IMR-90 (cell line): ENCODE measurements at regions not wholly inside any gene's neighbourhood (a gene's known extent, or its start where the extent isn't known, plus 50 kb on each side); places are given as distances from the start of the nearest gene placed in this dataset.

Source experiments
- ATAC-seq: fragments of 200-7000 bp; cut with Tn5 transposase; 2 replicates; pipeline ENCODE4 v1.9.1; 2020; ENCODE audit warnings: low read depth, mild to moderate bottlenecking, moderate library complexity
- BruUV-seq: library from RNA; stranded (reverse); fragments of 400-500 nt; replicated peaks from 2 replicates; lab custom pipeline; 2021; lab: Mats Ljungman, UMichigan
- CTCF ChIA-PET: fragments of 300-600 bp; formaldehyde crosslinking; extraction: SDS; loops from one replicate; lab custom pipeline; 2021; ENCODE audit warnings: antibody characterized with exemption; lab: Yijun Ruan, JAX
- POLR2A ChIA-PET: fragments of 300-600 bp; sonication (Branson Sonifier 250); formaldehyde crosslinking; loops from one replicate; lab custom pipeline; 2022; ENCODE audit warnings: antibody characterized with exemption; ENCODE audit not compliant: unreplicated experiment; lab: Charles Lee
- DNase-seq: peaks from one replicate; pipeline ENCODE4 v3.0.0; 2013
- H2AFZ ChIP-seq: replicated peaks from 2 replicates; pipeline ENCODE3; 2013; ENCODE audit warnings: low read length, mild to moderate bottlenecking; ENCODE audit not compliant: poor library complexity
- H2AK5ac ChIP-seq: 2 replicates; pipeline ENCODE4 v1.6.1; 2013; ENCODE audit warnings: low read depth, low read length, inconsistent platforms
- H2AK9ac ChIP-seq: replicated peaks from 2 replicates; pipeline ENCODE3; 2013; ENCODE audit warnings: mild to moderate bottlenecking, low read depth, low read length, moderate library complexity; ENCODE audit not compliant: poor library complexity
- H2BK120ac ChIP-seq: 2 replicates; pipeline ENCODE4 v1.6.1; 2013; ENCODE audit warnings: low read depth, low read length, inconsistent platforms
- H2BK15ac ChIP-seq: 3 replicates; pipeline ENCODE4 v1.6.1; 2013; ENCODE audit warnings: low read depth, low read length, inconsistent platforms
- H2BK20ac ChIP-seq: 2 replicates; pipeline ENCODE4 v1.6.1; 2013; ENCODE audit warnings: low read depth, mild to moderate bottlenecking, inconsistent platforms, low read length, moderate library complexity
- H2BK5ac ChIP-seq: 2 replicates; pipeline ENCODE4 v1.6.1; 2013; ENCODE audit warnings: mild to moderate bottlenecking, low read depth, low read length, inconsistent platforms; ENCODE audit not compliant: poor library complexity, severe bottlenecking
- H3K14ac ChIP-seq: replicated peaks from 2 replicates; pipeline ENCODE4 v1.6.1; 2013; ENCODE audit warnings: low read depth, low read length, inconsistent platforms
- H3K18ac ChIP-seq: 2 replicates; pipeline ENCODE4 v1.6.1; 2013; ENCODE audit warnings: low read depth, low read length, control low read depth
- H3K23ac ChIP-seq: 2 replicates; pipeline ENCODE4 v1.6.1; 2013; ENCODE audit warnings: low read depth, low read length, inconsistent platforms
- H3K27ac ChIP-seq: 2 replicates; pipeline ENCODE4 v1.5.1; 2013; ENCODE audit warnings: mild to moderate bottlenecking, control low read depth, low read length; ENCODE audit not compliant: insufficient read depth
- H3K27me3 ChIP-seq: 2 replicates; pipeline ENCODE4 v1.6.1; 2013; ENCODE audit warnings: low read length; ENCODE audit not compliant: control insufficient read depth, insufficient read depth
- H3K36me3 ChIP-seq: 2 replicates; pipeline ENCODE4 v1.6.1; 2013; ENCODE audit warnings: low read length, mixed read lengths; ENCODE audit not compliant: control insufficient read depth, insufficient read depth
- H3K4ac ChIP-seq: 2 replicates; pipeline ENCODE4 v1.6.1; 2013; ENCODE audit warnings: low read depth, low read length, inconsistent platforms
- H3K4me1 ChIP-seq: 2 replicates; pipeline ENCODE4 v1.6.1; 2013; ENCODE audit warnings: low read length, mixed read lengths; ENCODE audit not compliant: control insufficient read depth, insufficient read depth
- H3K4me2 ChIP-seq: 2 replicates; pipeline ENCODE4 v1.6.1; 2013; ENCODE audit warnings: low read depth, mild to moderate bottlenecking, control low read depth, low read length, moderate library complexity
- H3K4me3 ChIP-seq: 2 replicates; pipeline ENCODE4 v1.5.1; 2013; ENCODE audit warnings: low read depth, mild to moderate bottlenecking, control low read depth, low read length, moderate library complexity; ENCODE audit not compliant: insufficient read depth
- H3K56ac ChIP-seq: 2 replicates; pipeline ENCODE4 v1.6.1; 2013; ENCODE audit warnings: low read length, inconsistent platforms; ENCODE audit not compliant: insufficient read depth; ENCODE audit errors: extremely low read depth
- H3K79me1 ChIP-seq, 2 experiments: 2 replicates each; pipeline ENCODE4 v1.6.1; 2013; ENCODE audit warnings: low read length in 2 of 2, inconsistent platforms in 1 of 2, low read depth in 1 of 2
- H3K9ac ChIP-seq: 2 replicates; pipeline ENCODE4 v1.6.1; 2013; ENCODE audit warnings: low read depth, low read length, control low read depth
- H3K9me1 ChIP-seq: 2 replicates; pipeline ENCODE4 v1.6.1; 2013; ENCODE audit warnings: low read length, inconsistent platforms; ENCODE audit not compliant: insufficient read depth
- H3K9me3 ChIP-seq: 2 replicates; pipeline ENCODE4 v1.6.1; 2013; ENCODE audit warnings: low read length; ENCODE audit not compliant: control insufficient read depth, insufficient read depth
- H4K20me1 ChIP-seq: 2 replicates; pipeline ENCODE4 v1.6.1; 2013; ENCODE audit warnings: low read length, inconsistent platforms; ENCODE audit not compliant: insufficient read depth
- H4K5ac ChIP-seq: 2 replicates; pipeline ENCODE4 v1.6.1; 2013; ENCODE audit warnings: mild to moderate bottlenecking, low read depth, low read length, control low read depth
- H4K8ac ChIP-seq, 2 experiments: 2 replicates each; pipeline ENCODE4 v1.6.1; 2013; ENCODE audit warnings: low read depth in 2 of 2, low read length in 2 of 2, control low read depth in 1 of 2, inconsistent platforms in 1 of 2
- H4K91ac ChIP-seq: 2 replicates; pipeline ENCODE4 v1.6.1; 2013; ENCODE audit warnings: low read depth, low read length, inconsistent platforms; ENCODE audit not compliant: insufficient read depth
- BHLHE40 ChIP-seq: fragments of 150-350 bp; IDR thresholded peaks from 2 replicates; pipeline ENCODE4 v1.6.1; 2016; ENCODE audit warnings: mild to moderate bottlenecking, low read depth, low read length
- CEBPB ChIP-seq: IDR thresholded peaks from 2 replicates; pipeline ENCODE4 v1.6.1; 2012; ENCODE audit warnings: low read depth, low read length, improper control_type of control experiment
- CHD1 ChIP-seq: IDR thresholded peaks from 2 replicates; pipeline ENCODE4 v1.6.1; 2012; ENCODE audit warnings: low read depth, low read length, improper control_type of control experiment
- CTCF ChIP-seq: conservative IDR thresholded peaks from 2 replicates; pipeline ENCODE4 v1.5.1; 2012; ENCODE audit warnings: mild to moderate bottlenecking, low read depth, low read length, improper control_type of control experiment
- ELK1 ChIP-seq: fragments of 150-350 bp; IDR thresholded peaks from 2 replicates; pipeline ENCODE4 v1.6.1; 2016; ENCODE audit warnings: low read depth, mild to moderate bottlenecking, low read length, moderate library complexity, borderline replicate concordance
- FOS ChIP-seq: fragments of 150-350 bp; IDR thresholded peaks from 2 replicates; pipeline ENCODE4 v1.6.1; 2016; ENCODE audit warnings: low read depth, low read length
- MAFK ChIP-seq: IDR thresholded peaks from 2 replicates; pipeline ENCODE4 v1.6.1; 2012; ENCODE audit warnings: low read depth, low read length, improper control_type of control experiment
- MAZ ChIP-seq: IDR thresholded peaks from 2 replicates; pipeline ENCODE4 v1.6.1; 2012; ENCODE audit warnings: low read depth, mild to moderate bottlenecking, low read length, improper control_type of control experiment, moderate library complexity, borderline replicate concordance
- MXI1 ChIP-seq: IDR thresholded peaks from 2 replicates; pipeline ENCODE4 v1.6.1; 2012; ENCODE audit warnings: low read depth, mild to moderate bottlenecking, low read length, moderate library complexity, borderline replicate concordance
- NFE2L2 ChIP-seq: fragments of 150-350 bp; IDR thresholded peaks from 2 replicates; pipeline ENCODE4 v1.6.1; 2016; ENCODE audit warnings: low read depth, mild to moderate bottlenecking, low read length
- POLR2A ChIP-seq: IDR thresholded peaks from 2 replicates; pipeline ENCODE4 v1.6.1; 2012; ENCODE audit warnings: mild to moderate bottlenecking, low read depth, low read length
- RAD21 ChIP-seq: IDR thresholded peaks from 2 replicates; pipeline ENCODE4 v1.6.1; 2012; ENCODE audit warnings: low read length, improper control_type of control experiment
- RCOR1 ChIP-seq: IDR thresholded peaks from 2 replicates; pipeline ENCODE4 v1.6.1; 2012; ENCODE audit warnings: mild to moderate bottlenecking, low read length, improper control_type of control experiment; ENCODE audit not compliant: insufficient replicate concordance
- RFX5 ChIP-seq: IDR thresholded peaks from 2 replicates; pipeline ENCODE4 v1.8.0; 2012; ENCODE audit warnings: low read depth, mild to moderate bottlenecking, low read length, moderate library complexity
- SMC3 ChIP-seq: fragments of 150-350 bp; IDR thresholded peaks from 2 replicates; pipeline ENCODE4 v1.6.1; 2016; ENCODE audit warnings: low read depth, mild to moderate bottlenecking, antibody characterized with exemption, low read length, moderate library complexity
- USF2 ChIP-seq: fragments of 150-350 bp; IDR thresholded peaks from 2 replicates; pipeline ENCODE4 v1.6.1; 2017; ENCODE audit warnings: mild to moderate bottlenecking, antibody characterized with exemption, low read length, low read depth
- WGBS, 2 experiments: methylation state at CpG; one replicate each; pipeline versions ENCODE4 v1.1.5 to v1.1.7; 2013; ENCODE audit warnings: missing lambda C conversion rate in 2 of 2; ENCODE audit not compliant: insufficient read length in 1 of 2; ENCODE audit errors: extremely low coverage in 2 of 2; 5-methylcytosine and 5-hydroxymethylcytosine counted together
- dilution Hi-C: fragments of 300-500 bp; cut with HindIII; formaldehyde crosslinking; loops from one replicate; pipeline ENCODE4 v1.14.3; 2018; ENCODE audit warnings: low sequenced_read_pairs; ENCODE audit not compliant: unreplicated experiment
- in situ Hi-C: fragments of 300-500 bp; cut with MboI; formaldehyde crosslinking; loops from 3 replicates; pipeline ENCODE4 v1.14.3; 2019; ENCODE audit warnings: low sequenced_read_pairs, inconsistent platforms, mixed read lengths
- intact Hi-C: fragments of 100-400 bp; cut with micrococcal nuclease; formaldehyde crosslinking; loops from 2 replicates; pipeline ENCODE4 v1.10.0; 2022

- Histone ChIP-seq H2BK20ac (no peak overlapping the region), H4K8ac (no peak overlapping the region), H2AFZ (no peak overlapping the region), H3K27ac (no peak overlapping the region), H2AK5ac (no peak overlapping the region), H3K4me3 (no peak overlapping the region), H4K20me1 (no peaks in the 10 kb centered on the region), H3K4me2 (no peak overlapping the region), H3K4me1 (no peaks in the 10 kb centered on the region), H2BK15ac (no peak overlapping the region), H4K91ac (no peak overlapping the region), H2BK5ac (no peak overlapping the region), H3K9me1 (no peaks in the 10 kb centered on the region), H3K36me3 (no peaks in the 10 kb centered on the region), H3K18ac (no peak overlapping the region), H3K9ac (no peak overlapping the region), H2BK120ac (no peak overlapping the region), H3K4ac (no peak overlapping the region), H3K27me3 (no peaks in the 10 kb centered on the region), H4K5ac (no peak overlapping the region), H3K14ac (no peak overlapping the region), H3K79me1 (no peaks in the 10 kb centered on the region), H3K23ac (no peak overlapping the region), H2AK9ac (no peak overlapping the region), H3K56ac (no peak overlapping the region), H3K9me3 (no peaks in the 10 kb centered on the region; the same call in 1 of the 2 replicates)
- TF ChIP-seq SMC3 (no peak), RFX5 (no peak), NFE2L2 (no peak), MAZ (no peak), RAD21 (no peak), ELK1 (no peak), RCOR1 (no peak), MXI1 (no peak), CHD1 (no peak), CTCF (no peak), FOS (no peak), MAFK (no peak), POLR2A (no peak), CEBPB (no peak), USF2 (no peak), BHLHE40 (no peak)
- dilution Hi-C loops (no loop called here), in situ Hi-C loops (no loop called here), intact Hi-C loops (no loop called here)
- BruUV-seq: no TSS peak
- CTCF ChIA-PET: no interaction called here
- no CpG with 5 or more reads among the region's 7 CpGs for WGBS, 2 experiments
- DNase-seq (no peak), ATAC-seq (no peak)
- POLR2A ChIA-PET: no interaction called here
Observed at GRCh38 chr18:1806884-1807615, 764.3 kb downstream of the METTL4 start.
